ENCODE measurements at regions not wholly inside any gene's neighbourhood (a gene's known extent, or its start where the extent isn't known, plus 50 kb on each side); places are given as distances from the start of the nearest gene placed in this dataset.

- TF ChIP-seq CTCF (IDR thresholded peaks at IDR 0.05; ENCODE audit: control extremely low read depth, extremely low read depth, low read depth, missing control alignments) = no peak
- no peak for DNase-seq (ENCODE audit: extremely low spot score)
- POLR2A ChIA-PET = no interaction called here
- CTCF ChIA-PET = no interaction called here
Observed at GRCh38 chr4:116529129-116529528, 556.2 kb downstream of the TRAM1L1 start.

GRCh38 chr4:116522922-116523321, 562.5 kb downstream of the TRAM1L1 start:
- TF ChIP-seq CTCF (IDR thresholded peaks at IDR 0.05; ENCODE audit: control extremely low read depth, extremely low read depth, low read depth, missing control alignments) = no peak
- CTCF ChIA-PET = interaction anchor here (0.9 kb wide), 1 partner anchor 12 kb away, joined by 3 read pairs; no protein-coding TSS in a partner anchor
- POLR2A ChIA-PET = no interaction called here
- DNase-seq (ENCODE audit: extremely low spot score) = no peak

- DNase-seq (ENCODE audit: extremely low spot score) = no peak
- no peak for TF ChIP-seq CTCF (IDR thresholded peaks at IDR 0.05; ENCODE audit: control extremely low read depth, extremely low read depth, low read depth, missing control alignments)
- POLR2A ChIA-PET = no interaction called here
- CTCF ChIA-PET = no interaction called here
Observed at GRCh38 chr4:116520886-116521285, 564.5 kb downstream of the TRAM1L1 start.

- ChIA-PET POLR2A (no interaction called here), CTCF (no interaction called here)
- no peak for DNase-seq (ENCODE audit: extremely low spot score)
- no peak for TF ChIP-seq CTCF (IDR thresholded peaks at IDR 0.05; ENCODE audit: control extremely low read depth, extremely low read depth, low read depth, missing control alignments)
Observed at GRCh38 chr4:116516711-116517110, 568.7 kb downstream of the TRAM1L1 start.

- ChIA-PET CTCF (interaction anchor here (1.3 kb wide), 1 partner anchor 11 kb away, joined by 4 read pairs; no protein-coding TSS in a partner anchor), POLR2A (no interaction called here)
- no peak for DNase-seq (ENCODE audit: extremely low spot score)
- no peak for TF ChIP-seq CTCF (IDR thresholded peaks at IDR 0.05; ENCODE audit: control extremely low read depth, extremely low read depth, low read depth, missing control alignments)
Observed at GRCh38 chr4:116515959-116516358, 569.4 kb downstream of the TRAM1L1 start.

GRCh38 chr4:116512552-116512951, 572.8 kb downstream of the TRAM1L1 start:
- TF ChIP-seq CTCF (IDR thresholded peaks at IDR 0.05; ENCODE audit: control extremely low read depth, extremely low read depth, low read depth, missing control alignments) = no peak
- no peak for DNase-seq (ENCODE audit: extremely low spot score)
- POLR2A ChIA-PET = no interaction called here
- CTCF ChIA-PET = no interaction called here

GRCh38 chr4:116501954-116502353, 583.4 kb downstream of the TRAM1L1 start:
- CTCF ChIA-PET = no interaction called here
- POLR2A ChIA-PET = no interaction called here
- TF ChIP-seq CTCF (IDR thresholded peaks at IDR 0.05; ENCODE audit: control extremely low read depth, extremely low read depth, low read depth, missing control alignments) = no peak
- DNase-seq (ENCODE audit: extremely low spot score) = no peak

All from GM10248 (cell line).